ENCODE measurements at regions not wholly inside any gene's neighbourhood (a gene's known extent, or its start where the extent isn't known, plus 50 kb on each side); places are given as distances from the start of the nearest gene placed in this dataset.

GRCh38 chr16:66266436-66267291 is 99.8 kb upstream of the CDH5 start:
- DNase-seq (ENCODE audit: low read depth in 2 of 2) = no peak

GRCh38 chr16:66265556-66266141 is 100.8 kb upstream of the CDH5 start:
- DNase-seq (ENCODE audit: low read depth in 2 of 2) = no peak

- no peak for DNase-seq (ENCODE audit: low read depth in 2 of 2)
These were observed 101.5 kb upstream of the CDH5 start for GRCh38 chr16:66265048-66265415.

- no peak for DNase-seq (ENCODE audit: low read depth in 2 of 2)
These were observed 102.0 kb upstream of the CDH5 start for GRCh38 chr16:66264311-66265047.

- DNase-seq (ENCODE audit: low read depth in 2 of 2) = no peak
These were observed 102.5 kb upstream of the CDH5 start for GRCh38 chr16:66263973-66264310.

GRCh38 chr16:66263168-66263972 is 103.1 kb upstream of the CDH5 start:
- no peak for DNase-seq (ENCODE audit: low read depth in 2 of 2)

- no peak for DNase-seq (ENCODE audit: low read depth in 2 of 2)
These were observed 104.0 kb upstream of the CDH5 start for GRCh38 chr16:66262253-66263167.

GRCh38 chr16:66261826-66262225 is 104.7 kb upstream of the CDH5 start:
- no peak for DNase-seq (ENCODE audit: low read depth in 2 of 2)

GRCh38 chr16:66260522-66261254 is 105.8 kb upstream of the CDH5 start:
- no peak for DNase-seq (ENCODE audit: low read depth in 2 of 2)

GRCh38 chr16:66258916-66259845 is 107.3 kb upstream of the CDH5 start:
- no peak for DNase-seq (ENCODE audit: low read depth in 2 of 2)

GRCh38 chr16:66256919-66257318 is 109.6 kb upstream of the CDH5 start:
- DNase-seq (ENCODE audit: low read depth in 2 of 2) = no peak

- no peak for DNase-seq (ENCODE audit: low read depth in 2 of 2)
These were observed 110.8 kb upstream of the CDH5 start for GRCh38 chr16:66255647-66256046.

- no peak for DNase-seq (ENCODE audit: low read depth in 2 of 2)
These were observed 111.7 kb upstream of the CDH5 start for GRCh38 chr16:66254751-66255150.

GRCh38 chr16:66254106-66254505 is 112.4 kb upstream of the CDH5 start:
- no peak for DNase-seq (ENCODE audit: low read depth in 2 of 2)

- no peak for DNase-seq (ENCODE audit: low read depth in 2 of 2)
These were observed 114.9 kb upstream of the CDH5 start for GRCh38 chr16:66251476-66252160.

- peak in 1 of 2 donors; percentile 38 for DNase-seq (ENCODE audit: low read depth in 2 of 2)
These were observed 115.6 kb upstream of the CDH5 start for GRCh38 chr16:66250686-66251431.
